CD14-positive monocyte (primary cell): ENCODE measurements at regions not wholly inside any gene's neighbourhood (a gene's known extent, or its start where the extent isn't known, plus 50 kb on each side); places are given as distances from the start of the nearest gene placed in this dataset.

Source experiments
- DNase-seq, 3 donors: peaks; one replicate each; pipeline ENCODE4 v3.0.0-alpha.2; 2011 to 2022
- H2AFZ ChIP-seq: 2 replicates; pipeline ENCODE4 v1.6.0; 2012; ENCODE audit warnings: mild to moderate bottlenecking, low read depth, low read length, inconsistent platforms; ENCODE audit not compliant: insufficient read depth, poor library complexity, severe bottlenecking
- H3K27ac ChIP-seq, 2 donors: 1 replicate in 1 of 2; 2 replicates in 1 of 2; pipeline ENCODE4 v1.5.1; 2012 to 2013; ENCODE audit warnings: low read length in 2 of 2, control low read depth in 1 of 2, inconsistent platforms in 1 of 2, low read depth in 1 of 2, mild to moderate bottlenecking in 1 of 2
- H3K27me3 ChIP-seq, 2 donors: one replicate each; pipeline versions ENCODE4 v1.6.0 to v1.6.1; 2011 to 2013; ENCODE audit warnings: low read length in 2 of 2; ENCODE audit not compliant: control insufficient read depth in 2 of 2, insufficient read depth in 2 of 2
- H3K36me3 ChIP-seq, 2 donors: replicated peaks in 1 of 2; 1 replicate in 1 of 2; 2 replicates in 1 of 2; pipeline versions ENCODE4 v1.5.1 to v1.6.1; 2012 to 2013; ENCODE audit warnings: low read length in 2 of 2, control low read depth in 1 of 2, inconsistent platforms in 1 of 2, mild to moderate bottlenecking in 1 of 2; ENCODE audit not compliant: insufficient read depth in 2 of 2, control insufficient read depth in 1 of 2
- H3K4me1 ChIP-seq, 2 donors: 1 replicate in 1 of 2; 2 replicates in 1 of 2; pipeline versions ENCODE4 v1.5.1 to v1.6.1; 2012 to 2013; ENCODE audit warnings: low read length in 2 of 2, control low read depth in 1 of 2, inconsistent platforms in 1 of 2, mild to moderate bottlenecking in 1 of 2, moderate library complexity in 1 of 2; ENCODE audit not compliant: insufficient read depth in 2 of 2, control insufficient read depth in 1 of 2
- H3K4me2 ChIP-seq: replicated peaks from 2 replicates; pipeline ENCODE3; 2012; ENCODE audit warnings: low read length, moderate library complexity, mild to moderate bottlenecking; ENCODE audit not compliant: poor library complexity, severe bottlenecking; ENCODE audit errors: extremely low read depth
- H3K4me3 ChIP-seq, 3 experiments: fragments of 200-600 bp in 1 of 3; sonication (generic) in 1 of 3; replicated peaks in 1 of 3; 1 replicate in 2 of 3; 2 replicates in 1 of 3; pipeline ENCODE4 v1.5.1; 2011 to 2013; ENCODE audit warnings: low read length in 3 of 3, mild to moderate bottlenecking in 3 of 3, control low read depth in 2 of 3, low read depth in 2 of 3, inconsistent platforms in 1 of 3, moderate library complexity in 1 of 3
- H3K79me2 ChIP-seq: 2 replicates; pipeline ENCODE4 v1.6.0; 2012; ENCODE audit warnings: mild to moderate bottlenecking, control low read depth, inconsistent platforms, low read length, moderate library complexity; ENCODE audit not compliant: insufficient read depth
- H3K9ac ChIP-seq: 2 replicates; pipeline ENCODE4 v1.6.0; 2017; ENCODE audit warnings: low read length, mild to moderate bottlenecking; ENCODE audit not compliant: insufficient read depth, poor library complexity, severe bottlenecking
- H3K9me3 ChIP-seq, 2 donors: replicated peaks in 1 of 2; 1 replicate in 1 of 2; 2 replicates in 1 of 2; pipeline versions ENCODE4 v1.5.1 to v1.6.1; 2012 to 2013; ENCODE audit warnings: low read length in 2 of 2, control low read depth in 1 of 2; ENCODE audit not compliant: control insufficient read depth in 1 of 2, insufficient read depth in 1 of 2
- H4K20me1 ChIP-seq: 2 replicates; pipeline ENCODE4 v1.6.0; 2012; ENCODE audit warnings: mild to moderate bottlenecking, low read length, control low read depth, moderate library complexity; ENCODE audit not compliant: insufficient read depth
- H3K27ac Mint-ChIP-seq, 7 donors: one replicate each; pipeline ENCODE4 v1.8.0; 2020; ENCODE audit warnings: mild to moderate bottlenecking in 7 of 7, mixed read lengths in 7 of 7, moderate library complexity in 6 of 7, inconsistent platforms in 2 of 7
- H3K27me3 Mint-ChIP-seq, 3 donors: one replicate each; pipeline ENCODE4 v1.8.0; 2021 to 2022; ENCODE audit warnings: low read depth in 3 of 3, mild to moderate bottlenecking in 3 of 3, mixed read lengths in 3 of 3, moderate library complexity in 3 of 3, inconsistent platforms in 1 of 3
- H3K36me3 Mint-ChIP-seq, 2 donors: one replicate each; pipeline ENCODE4 v1.8.0; 2020; ENCODE audit warnings: mixed read lengths in 2 of 2, inconsistent platforms in 1 of 2, mild to moderate bottlenecking in 1 of 2
- H3K4me1 Mint-ChIP-seq: one replicate; pipeline ENCODE4 v1.8.0; 2020; ENCODE audit warnings: mild to moderate bottlenecking, mixed read lengths
- H3K4me3 Mint-ChIP-seq, 2 donors: one replicate each; pipeline ENCODE4 v1.8.0; 2020; ENCODE audit warnings: mild to moderate bottlenecking in 2 of 2, mixed read lengths in 2 of 2, moderate library complexity in 1 of 2
- H3K9me3 Mint-ChIP-seq, 7 donors: one replicate each; pipeline ENCODE4 v1.8.0; 2020 to 2022; ENCODE audit warnings: mixed read lengths in 7 of 7, mild to moderate bottlenecking in 6 of 7, moderate library complexity in 6 of 7, inconsistent platforms in 2 of 7
- WGBS: methylation state at CpG from one replicate; pipeline ENCODE4 v1.1.5; 2013; ENCODE audit warnings: missing lambda C conversion rate; ENCODE audit not compliant: insufficient coverage; 5-methylcytosine and 5-hydroxymethylcytosine counted together
- intact Hi-C, 2 donors: fragments of 100-400 bp; cut with micrococcal nuclease; formaldehyde crosslinking; loops; one replicate each; pipeline versions ENCODE4 v1.15.0 to v1.15.1; 2023
- TF ChIP-seq, protein P1 (sequence below): fragments of 200-600 bp; IDR thresholded peaks from one replicate; pipeline ENCODE4 v1.8.0; 2022; ENCODE audit warnings: antibody characterized with exemption, mild to moderate bottlenecking

DNA sequence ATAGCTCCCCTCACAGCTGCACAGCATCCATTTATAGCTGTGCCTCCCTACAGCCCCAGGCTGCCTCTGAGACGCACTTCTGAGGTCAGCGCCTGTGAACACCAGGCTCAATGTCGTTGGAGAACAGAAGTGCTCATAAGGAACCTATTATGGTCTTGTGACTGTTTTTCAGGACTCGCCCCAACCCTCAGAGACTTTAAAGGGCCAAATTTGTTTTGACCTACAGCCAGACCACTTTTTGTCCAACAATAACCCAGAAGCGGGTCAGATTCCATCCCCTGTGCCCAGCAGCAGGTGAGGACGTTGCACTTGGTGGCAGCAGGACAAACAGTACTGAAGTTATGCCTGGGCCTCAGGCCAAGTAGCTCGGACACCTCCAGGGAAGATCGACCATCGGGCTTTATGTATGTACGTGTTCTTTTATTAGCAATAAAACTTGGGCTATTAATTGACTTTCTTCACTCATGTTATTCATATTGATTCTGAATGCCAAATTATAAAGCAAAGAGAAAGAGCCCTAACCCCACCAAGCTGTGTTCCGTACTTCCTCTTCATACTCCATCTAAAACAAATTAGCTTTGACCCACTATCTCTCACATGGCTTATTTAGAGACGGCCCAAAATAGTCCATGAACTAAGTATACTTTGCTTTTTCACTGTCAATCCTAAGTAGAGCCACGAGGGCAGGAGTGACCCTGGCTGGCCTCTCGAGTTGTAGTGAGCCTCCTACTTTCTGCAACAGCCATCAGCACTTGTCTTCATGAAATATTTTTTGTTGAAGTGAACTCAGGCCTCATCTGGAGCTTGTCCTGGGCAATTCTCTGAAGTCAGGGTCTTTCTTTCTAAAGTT lies 92.3 kb upstream of the PAX6 start:
- Histone ChIP-seq H3K4me3 (no peak overlapping the region), H3K27ac (no peak overlapping the region), H3K79me2 (no peaks in the 10 kb centered on the region), H3K4me2 (no peak overlapping the region), H3K9me3 (peaks cover 0 to 2% of the 10 kb centered on the region in 2 donors), H2AFZ (no peak overlapping the region), H3K36me3 (no peaks in the 10 kb centered on the region), H3K4me1 (no peaks in the 10 kb centered on the region), H4K20me1 (no peaks in the 10 kb centered on the region), H3K27me3 (no peaks in the 10 kb centered on the region), H3K9ac (no peak overlapping the region)
- WGBS: 88% methylated on average over 6 of the region's 14 CpGs
- Mint-ChIP-seq H3K4me1 (no peaks in the 10 kb centered on the region), H3K9me3 (peaks cover 3 to 14% (median 10%) of the 10 kb centered on the region in 7 donors), H3K27me3 (peaks cover 0 to 4% (median 3%) of the 10 kb centered on the region in 3 donors), H3K4me3 (no peak overlapping the region), H3K36me3 (no peaks in the 10 kb centered on the region), H3K27ac (no peak overlapping the region)
- intact Hi-C loops: no loop called here
- TF ChIP-seq, protein P1, sequence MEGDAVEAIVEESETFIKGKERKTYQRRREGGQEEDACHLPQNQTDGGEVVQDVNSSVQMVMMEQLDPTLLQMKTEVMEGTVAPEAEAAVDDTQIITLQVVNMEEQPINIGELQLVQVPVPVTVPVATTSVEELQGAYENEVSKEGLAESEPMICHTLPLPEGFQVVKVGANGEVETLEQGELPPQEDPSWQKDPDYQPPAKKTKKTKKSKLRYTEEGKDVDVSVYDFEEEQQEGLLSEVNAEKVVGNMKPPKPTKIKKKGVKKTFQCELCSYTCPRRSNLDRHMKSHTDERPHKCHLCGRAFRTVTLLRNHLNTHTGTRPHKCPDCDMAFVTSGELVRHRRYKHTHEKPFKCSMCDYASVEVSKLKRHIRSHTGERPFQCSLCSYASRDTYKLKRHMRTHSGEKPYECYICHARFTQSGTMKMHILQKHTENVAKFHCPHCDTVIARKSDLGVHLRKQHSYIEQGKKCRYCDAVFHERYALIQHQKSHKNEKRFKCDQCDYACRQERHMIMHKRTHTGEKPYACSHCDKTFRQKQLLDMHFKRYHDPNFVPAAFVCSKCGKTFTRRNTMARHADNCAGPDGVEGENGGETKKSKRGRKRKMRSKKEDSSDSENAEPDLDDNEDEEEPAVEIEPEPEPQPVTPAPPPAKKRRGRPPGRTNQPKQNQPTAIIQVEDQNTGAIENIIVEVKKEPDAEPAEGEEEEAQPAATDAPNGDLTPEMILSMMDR: no peak
- no peak for DNase-seq

DNA sequence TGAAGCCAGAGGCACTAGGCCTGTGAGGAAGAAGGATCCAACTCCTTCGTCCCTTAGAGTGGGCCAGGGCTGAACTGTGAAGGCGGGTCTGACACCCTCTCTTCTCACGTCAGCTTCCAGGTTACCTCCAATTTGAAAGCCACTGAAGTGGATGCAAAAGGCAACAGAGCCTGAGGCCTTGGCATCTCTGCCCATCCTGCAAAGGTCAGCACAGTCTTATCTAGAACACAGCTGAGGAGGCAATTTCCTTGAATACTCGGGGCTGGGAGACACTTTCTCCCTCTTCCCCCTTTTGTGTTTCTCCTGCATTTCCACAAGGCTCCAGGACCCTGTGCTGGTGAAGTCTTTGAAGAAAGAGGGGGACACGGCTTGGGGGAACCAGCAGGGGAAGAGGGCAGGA lies 91.6 kb upstream of the PAX6 start:
- Mint-ChIP-seq H3K4me1 (no peaks in the 10 kb centered on the region), H3K4me3 (no peak overlapping the region), H3K9me3 (peaks cover 3 to 14% (median 8%) of the 10 kb centered on the region in 7 donors), H3K36me3 (no peaks in the 10 kb centered on the region), H3K27ac (no peak overlapping the region), H3K27me3 (peaks cover 0 to 4% (median 3%) of the 10 kb centered on the region in 3 donors)
- Histone ChIP-seq H3K4me3 (no peak overlapping the region), H4K20me1 (no peaks in the 10 kb centered on the region), H3K9ac (no peak overlapping the region), H3K79me2 (no peaks in the 10 kb centered on the region), H3K4me1 (no peaks in the 10 kb centered on the region), H3K36me3 (no peaks in the 10 kb centered on the region), H3K27ac (no peak overlapping the region), H2AFZ (no peak overlapping the region), H3K4me2 (no peak overlapping the region), H3K27me3 (no peaks in the 10 kb centered on the region), H3K9me3 (peaks cover 0 to 2% of the 10 kb centered on the region in 2 donors)
- intact Hi-C loops: no loop called here
- TF ChIP-seq, protein P1: no peak
- WGBS: 89% methylated on average over 4 of the region's 5 CpGs
- DNase-seq: no peak
